WI38 (cell line): ENCODE measurements at regions not wholly inside any gene's neighbourhood (a gene's known extent, or its start where the extent isn't known, plus 50 kb on each side); places are given as distances from the start of the nearest gene placed in this dataset.

Source experiments
- H3K4me3 ChIP-seq: 2 replicates; pipeline ENCODE4 v1.5.1; 2011; ENCODE audit warnings: low read depth, mild to moderate bottlenecking, control low read depth, low read length
- CTCF ChIP-seq: IDR thresholded peaks from 2 replicates; pipeline ENCODE4 v1.5.1; 2012; ENCODE audit warnings: low read depth, mild to moderate bottlenecking, control low read depth, low read length

- H3K4me3 ChIP-seq, result no peak overlapping the region
- no peak for TF ChIP-seq CTCF
Measured at GRCh38 chr3:76552653-76553052, 487.2 kb upstream of the ROBO2 start.

- TF ChIP-seq CTCF, result no peak
- H3K4me3 ChIP-seq, result no peak overlapping the region
Measured at GRCh38 chr3:76554707-76555106, 485.2 kb upstream of the ROBO2 start.

- no peak overlapping the region for H3K4me3 ChIP-seq
- no peak for TF ChIP-seq CTCF
Measured at GRCh38 chr3:76561494-76562236, 478.2 kb upstream of the ROBO2 start.

- TF ChIP-seq CTCF, result no peak
- H3K4me3 ChIP-seq, result no peak overlapping the region
Measured at GRCh38 chr3:76565496-76566210, 474.2 kb upstream of the ROBO2 start.

- no peak for TF ChIP-seq CTCF
- H3K4me3 ChIP-seq, result no peak overlapping the region
Measured at GRCh38 chr3:76566211-76566534, 473.7 kb upstream of the ROBO2 start.

- no peak for TF ChIP-seq CTCF
- no peak overlapping the region for H3K4me3 ChIP-seq
Measured at GRCh38 chr3:76566904-76567303, 473.0 kb upstream of the ROBO2 start.

GRCh38 chr3:76570436-76571057 is 469.4 kb upstream of the ROBO2 start:
- TF ChIP-seq CTCF, result peak; percentile 11; the same call in 1 of the 2 replicates
- no peak overlapping the region for H3K4me3 ChIP-seq
